ENCODE measurements at regions not wholly inside any gene's neighbourhood (a gene's known extent, or its start where the extent isn't known, plus 50 kb on each side); places are given as distances from the start of the nearest gene placed in this dataset.
"Not testable (repeated sequence)": the region's sequence is repeated elsewhere in the genome, so short reads cannot be mapped to it uniquely, and the experiment has no call there.

GRCh38 chr1:95297906-95298305, 63.9 kb downstream of the RWDD3 start:
- TF ChIP-seq CTCF (optimal IDR thresholded peaks at IDR 0.05 in 1 of 3, IDR thresholded peaks at IDR 0.05 in 1 of 3, conservative IDR thresholded peaks at IDR 0.05 in 1 of 3; ENCODE audit: extremely low read depth in 1 of 3, insufficient read depth in 2 of 3, low read length in 3 of 3); EZH2 (IDR thresholded peaks at IDR 0.05; ENCODE audit: low read length): not testable (repeated sequence)

Data from keratinocyte (primary cell).